ENCODE measurements at regions not wholly inside any gene's neighbourhood (a gene's known extent, or its start where the extent isn't known, plus 50 kb on each side); places are given as distances from the start of the nearest gene placed in this dataset.

GRCh38 chr5:117562647-117563046, 988.0 kb upstream of the SEMA6A start:
- H3K36me3 ChIP-seq (ENCODE audit: control insufficient read depth, insufficient read depth, low read length) = no peaks in the 10 kb centered on the region
- no peak for DNase-seq (ENCODE audit: extremely low read depth, insufficient read length)
- H3K27me3 ChIP-seq (replicated peaks; ENCODE audit: control insufficient read depth, insufficient read depth, low read length) = no peaks in the 10 kb centered on the region
- TF ChIP-seq, protein P1, sequence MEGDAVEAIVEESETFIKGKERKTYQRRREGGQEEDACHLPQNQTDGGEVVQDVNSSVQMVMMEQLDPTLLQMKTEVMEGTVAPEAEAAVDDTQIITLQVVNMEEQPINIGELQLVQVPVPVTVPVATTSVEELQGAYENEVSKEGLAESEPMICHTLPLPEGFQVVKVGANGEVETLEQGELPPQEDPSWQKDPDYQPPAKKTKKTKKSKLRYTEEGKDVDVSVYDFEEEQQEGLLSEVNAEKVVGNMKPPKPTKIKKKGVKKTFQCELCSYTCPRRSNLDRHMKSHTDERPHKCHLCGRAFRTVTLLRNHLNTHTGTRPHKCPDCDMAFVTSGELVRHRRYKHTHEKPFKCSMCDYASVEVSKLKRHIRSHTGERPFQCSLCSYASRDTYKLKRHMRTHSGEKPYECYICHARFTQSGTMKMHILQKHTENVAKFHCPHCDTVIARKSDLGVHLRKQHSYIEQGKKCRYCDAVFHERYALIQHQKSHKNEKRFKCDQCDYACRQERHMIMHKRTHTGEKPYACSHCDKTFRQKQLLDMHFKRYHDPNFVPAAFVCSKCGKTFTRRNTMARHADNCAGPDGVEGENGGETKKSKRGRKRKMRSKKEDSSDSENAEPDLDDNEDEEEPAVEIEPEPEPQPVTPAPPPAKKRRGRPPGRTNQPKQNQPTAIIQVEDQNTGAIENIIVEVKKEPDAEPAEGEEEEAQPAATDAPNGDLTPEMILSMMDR (IDR thresholded peaks at IDR 0.05; ENCODE audit: insufficient read depth, low read length, poor library complexity, severe bottlenecking) = no peak
- no peak overlapping the region for H3K4me3 ChIP-seq (replicated peaks; ENCODE audit: low read depth, low read length)

GRCh38 chr5:117561531-117561930, 986.9 kb upstream of the SEMA6A start:
- Histone ChIP-seq H3K36me3 (ENCODE audit: control insufficient read depth, insufficient read depth, low read length) (no peaks in the 10 kb centered on the region), H3K4me3 (replicated peaks; ENCODE audit: low read depth, low read length) (no peak overlapping the region), H3K27me3 (replicated peaks; ENCODE audit: control insufficient read depth, insufficient read depth, low read length) (no peaks in the 10 kb centered on the region)
- DNase-seq (ENCODE audit: extremely low read depth, insufficient read length) = no peak
- TF ChIP-seq, protein P1 (IDR thresholded peaks at IDR 0.05; ENCODE audit: insufficient read depth, low read length, poor library complexity, severe bottlenecking) = no peak

GRCh38 chr5:117559005-117559844, 984.6 kb upstream of the SEMA6A start:
- no peaks in the 10 kb centered on the region for H3K27me3 ChIP-seq (replicated peaks; ENCODE audit: control insufficient read depth, insufficient read depth, low read length)
- TF ChIP-seq, protein P1 (IDR thresholded peaks at IDR 0.05; ENCODE audit: insufficient read depth, low read length, poor library complexity, severe bottlenecking) = no peak
- DNase-seq (ENCODE audit: extremely low read depth, insufficient read length) = no peak
- no peak overlapping the region for H3K4me3 ChIP-seq (replicated peaks; ENCODE audit: low read depth, low read length)
- no peaks in the 10 kb centered on the region for H3K36me3 ChIP-seq (ENCODE audit: control insufficient read depth, insufficient read depth, low read length)

DNA sequence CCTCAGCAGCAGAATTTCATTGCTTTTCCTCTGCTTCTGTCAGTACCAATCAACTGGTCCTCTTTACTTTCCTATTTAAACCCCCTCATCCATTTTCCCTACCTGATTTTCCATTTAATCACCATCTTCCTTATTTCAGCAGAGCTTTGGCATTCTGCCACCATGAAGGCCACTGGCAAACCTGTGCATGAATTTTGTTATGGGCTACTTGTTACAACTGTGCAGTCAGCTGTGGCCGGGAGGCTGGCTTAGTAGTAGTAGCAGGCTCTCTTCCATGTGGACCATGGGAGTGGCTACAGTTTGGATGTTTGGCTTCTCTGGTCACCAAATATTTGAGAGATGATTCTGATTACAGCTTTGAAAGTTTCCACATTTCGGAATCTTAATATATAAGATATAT, 976.6 kb upstream of the SEMA6A start:
- no peak for DNase-seq (ENCODE audit: extremely low read depth, insufficient read length)
- TF ChIP-seq, protein P1 (IDR thresholded peaks at IDR 0.05; ENCODE audit: insufficient read depth, low read length, poor library complexity, severe bottlenecking) = no peak
- no peak overlapping the region for H3K4me3 ChIP-seq (replicated peaks; ENCODE audit: low read depth, low read length)
- no peaks in the 10 kb centered on the region for H3K27me3 ChIP-seq (replicated peaks; ENCODE audit: control insufficient read depth, insufficient read depth, low read length)
- no peaks in the 10 kb centered on the region for H3K36me3 ChIP-seq (ENCODE audit: control insufficient read depth, insufficient read depth, low read length)

GRCh38 chr5:117547192-117547591, 972.6 kb upstream of the SEMA6A start:
- no peak for DNase-seq (ENCODE audit: extremely low read depth, insufficient read length)
- Histone ChIP-seq H3K27me3 (replicated peaks; ENCODE audit: control insufficient read depth, insufficient read depth, low read length) (no peaks in the 10 kb centered on the region), H3K36me3 (ENCODE audit: control insufficient read depth, insufficient read depth, low read length) (no peaks in the 10 kb centered on the region), H3K4me3 (replicated peaks; ENCODE audit: low read depth, low read length) (no peak overlapping the region)
- TF ChIP-seq, protein P1 (IDR thresholded peaks at IDR 0.05; ENCODE audit: insufficient read depth, low read length, poor library complexity, severe bottlenecking) = no peak

All from GM06990 (cell line).